HepG2 (cell line): ENCODE measurements at regions not wholly inside any gene's neighbourhood (a gene's known extent, or its start where the extent isn't known, plus 50 kb on each side); places are given as distances from the start of the nearest gene placed in this dataset.

Experiments used
- ATAC-seq: fragments of 200-7000 bp; cut with Tn5 transposase; 3 replicates; pipeline ENCODE4 v1.9.1; 2020; ENCODE audit warnings: mild to moderate bottlenecking, moderate library complexity
- BruUV-seq: library from RNA; stranded (reverse); fragments of 400-500 nt; replicated peaks from 2 replicates; lab custom pipeline; 2021; lab: Mats Ljungman, UMichigan
- CTCF ChIA-PET: fragments of 300-600 bp; formaldehyde crosslinking; extraction: SDS; loops from one replicate; lab custom pipeline; 2021; ENCODE audit warnings: low total read pairs, inconsistent platforms, low intra/inter-chr PET ratio; lab: Yijun Ruan, JAX
- POLR2A ChIA-PET: fragments of 350-600 bp; sonication (Branson Sonifier 250); formaldehyde crosslinking; loops from one replicate; lab custom pipeline; 2020; ENCODE audit warnings: antibody characterized with exemption, inconsistent platforms; lab: Yijun Ruan, JAX
- DNase-seq: peaks from one replicate; pipeline ENCODE4 v3.0.0-alpha.2; 2015; ENCODE audit warnings: low spot score
- FAIRE-seq: peaks from 3 replicates; lab custom pipeline; 2011; peaks lifted over from hg19 to GRCh38; lab: Jason Lieb, UNC
- H2AFZ ChIP-seq: one replicate; pipeline ENCODE4 v1.6.1; 2011; ENCODE audit warnings: low read length, inconsistent platforms
- H3K27ac ChIP-seq: fragments of 300-600 bp; 3 replicates; pipeline ENCODE4 v1.8.0; 2011; ENCODE audit warnings: mixed run types, mild to moderate bottlenecking, mixed read lengths, low read length, inconsistent platforms; ENCODE audit not compliant: insufficient read depth; ENCODE audit errors: extremely low read length
- H3K27me3 ChIP-seq, 2 experiments: fragments of 200-600 bp in 1 of 2; 2 replicates in 1 of 2; 3 replicates in 1 of 2; pipeline versions ENCODE4 v1.6.0 to v1.8.0; 2011; ENCODE audit warnings: low read length in 2 of 2, mild to moderate bottlenecking in 2 of 2, moderate library complexity in 2 of 2, inconsistent platforms in 1 of 2; ENCODE audit not compliant: insufficient read depth in 2 of 2, control insufficient read depth in 1 of 2
- H3K36me3 ChIP-seq, 2 experiments: fragments of 200-600 bp in 1 of 2; replicated peaks in 1 of 2; 2 replicates in 1 of 2; 3 replicates in 1 of 2; pipeline versions ENCODE4 v1.5.1 to v1.8.0; 2011; ENCODE audit warnings: low read length in 2 of 2, inconsistent platforms in 1 of 2; ENCODE audit not compliant: insufficient read depth in 2 of 2, control insufficient read depth in 1 of 2
- H3K4me1 ChIP-seq: 2 replicates; pipeline ENCODE4 v1.5.1; 2012; ENCODE audit warnings: low read length, inconsistent platforms; ENCODE audit not compliant: insufficient read depth
- H3K4me2 ChIP-seq: 2 replicates; pipeline ENCODE4 v1.6.0; 2011; ENCODE audit warnings: low read depth, low read length, inconsistent platforms
- H3K4me3 ChIP-seq, 3 experiments: fragments of 200-600 bp in 1 of 3; sonication (generic), shearing (Covaris generic) in 1 of 3; replicated peaks in 1 of 3; 2 replicates each; pipeline ENCODE4 v1.5.1; 2011 to 2016; ENCODE audit warnings: low read length in 3 of 3, inconsistent platforms in 2 of 3, low read depth in 2 of 3, mild to moderate bottlenecking in 2 of 3, control low read depth in 1 of 3, mixed read lengths in 1 of 3; ENCODE audit not compliant: insufficient read depth in 1 of 3
- H3K79me2 ChIP-seq: one replicate; pipeline ENCODE4 v1.6.1; 2011; ENCODE audit warnings: low read length, inconsistent platforms; ENCODE audit not compliant: insufficient read depth
- H3K9ac ChIP-seq: 2 replicates; pipeline ENCODE4 v1.6.0; 2011; ENCODE audit warnings: mild to moderate bottlenecking, low read depth, low read length, inconsistent platforms; ENCODE audit not compliant: insufficient read depth
- H3K9me3 ChIP-seq: 2 replicates; pipeline ENCODE4 v1.5.1; 2012; ENCODE audit warnings: mild to moderate bottlenecking, low read length
- H4K20me1 ChIP-seq: 2 replicates; pipeline ENCODE4 v1.6.0; 2011; ENCODE audit warnings: inconsistent platforms, mild to moderate bottlenecking, low read length, moderate library complexity; ENCODE audit not compliant: insufficient read depth
- BORCS8-MEF2B ChIP-seq: sonication (generic); formaldehyde crosslinking; IDR thresholded peaks from 2 replicates; pipeline ENCODE4 v1.8.0; 2022; ENCODE audit warnings: mild to moderate bottlenecking, missing genetic modification reagents
- CREB1 ChIP-seq, 2 experiments: fragments of 450-650 bp in 1 of 2; IDR thresholded peaks; 2 replicates each; pipeline ENCODE4 v1.6.1; 2016 to 2017; ENCODE audit warnings: control low read depth in 1 of 2, mild to moderate bottlenecking in 1 of 2, missing compliant biosample characterization in 1 of 2, missing genetic modification characterization in 1 of 2
- ELF1 ChIP-seq: sonication (generic); formaldehyde crosslinking; IDR thresholded peaks from 2 replicates; pipeline ENCODE4 v1.4.0; 2020; ENCODE audit warnings: missing genetic modification reagents
- ELK4 ChIP-seq: sonication (generic); formaldehyde crosslinking; IDR thresholded peaks from 2 replicates; pipeline ENCODE4 v1.9.0; 2021; ENCODE audit warnings: missing genetic modification reagents, borderline replicate concordance
- FOXK1 ChIP-seq: sonication (generic); formaldehyde crosslinking; IDR thresholded peaks from 2 replicates; pipeline ENCODE4 v1.4.0; 2020; ENCODE audit warnings: low read depth, missing genetic modification reagents, borderline replicate concordance
- FOXP4 ChIP-seq: sonication (generic); formaldehyde crosslinking; IDR thresholded peaks from 2 replicates; pipeline ENCODE4 v1.4.0; 2020; ENCODE audit warnings: missing genetic modification reagents
- KMT2B ChIP-seq: IDR thresholded peaks from 2 replicates; pipeline ENCODE4 v1.6.1; 2016; ENCODE audit warnings: missing genetic modification reagents, missing compliant biosample characterization
- THRA ChIP-seq: sonication (generic); formaldehyde crosslinking; IDR thresholded peaks from 2 replicates; pipeline ENCODE4 v1.4.0; 2020; ENCODE audit warnings: missing genetic modification reagents, borderline replicate concordance
- ZBTB43 ChIP-seq: sonication (generic); formaldehyde crosslinking; conservative IDR thresholded peaks from 2 replicates; pipeline ENCODE4 v1.4.0; 2020; ENCODE audit warnings: missing genetic modification reagents
- ZNF367 ChIP-seq: sonication (generic); formaldehyde crosslinking; IDR thresholded peaks from 2 replicates; pipeline ENCODE4 v1.4.0; 2020; ENCODE audit warnings: missing genetic modification reagents, borderline replicate concordance
- ZNF615 ChIP-seq: sonication (generic); formaldehyde crosslinking; IDR thresholded peaks from 2 replicates; pipeline ENCODE4 v1.5.0; 2020; ENCODE audit warnings: mild to moderate bottlenecking, missing genetic modification reagents, borderline replicate concordance
- ZNF629 ChIP-seq: sonication (generic); formaldehyde crosslinking; conservative IDR thresholded peaks from 2 replicates; pipeline ENCODE4 v1.5.0; 2020; ENCODE audit warnings: missing genetic modification reagents
- WGBS: methylation state at CpG from one replicate; pipeline ENCODE4 v1.1.6; 2017; ENCODE audit warnings: low lambda C conversion rate; 5-methylcytosine and 5-hydroxymethylcytosine counted together
- in situ Hi-C: cut with HindIII; loops from 2 replicates; pipeline ENCODE4 v1.10.0; 2017; ENCODE audit warnings: low pct_unique_long_range_greater_than_20kb; ENCODE audit not compliant: extremely low pct_ligation_motif_present
- intact Hi-C: fragments of 100-400 bp; cut with micrococcal nuclease; formaldehyde crosslinking; loops from one replicate; pipeline ENCODE4 v1.10.0; 2022; ENCODE audit not compliant: unreplicated experiment

GRCh38 chr20:12063106-12063684, 145.5 kb downstream of the BTBD3 start:
- Histone ChIP-seq H3K36me3 (no peaks in the 10 kb centered on the region), H3K4me3 (no peak overlapping the region), H4K20me1 (no peaks in the 10 kb centered on the region), H3K79me2 (no peaks in the 10 kb centered on the region), H2AFZ (no peak overlapping the region), H3K9me3 (no peaks in the 10 kb centered on the region), H3K4me1 (no peaks in the 10 kb centered on the region), H3K27ac (no peak overlapping the region), H3K9ac (no peak overlapping the region), H3K27me3 (no peaks in the 10 kb centered on the region; a peak in 1 of 5 replicates), H3K4me2 (no peak overlapping the region)
- ChIA-PET POLR2A (no interaction called here), CTCF (no interaction called here)
- intact Hi-C loops (no loop called here), in situ Hi-C loops (no loop called here)
- WGBS = 0% methylated on average over 1 of the region's 1 CpG
- no TSS peak for BruUV-seq
- peak; percentile 15; the same call in 1 of the 2 replicates for TF ChIP-seq CREB1 (IDR thresholded peaks at IDR 0.05)
- TF ChIP-seq CREB1 (CRISPR knock-in tag; IDR thresholded peaks at IDR 0.05) = no peak
- TF ChIP-seq THRA (CRISPR knock-in tag) = no peak
- DNase-seq (no peak), FAIRE-seq (no peak), ATAC-seq (no peak)

- intact Hi-C loops = no loop called here
- H4K20me1 ChIP-seq = no peaks in the 10 kb centered on the region
- H3K27me3 ChIP-seq = no peaks in the 10 kb centered on the region; a peak in 1 of 5 replicates
- no peak overlapping the region for H3K27ac ChIP-seq
- ATAC-seq = no peak
- BruUV-seq = no TSS peak
- no peak overlapping the region for H2AFZ ChIP-seq
- H3K4me3 ChIP-seq = no peak overlapping the region
- no peaks in the 10 kb centered on the region for H3K36me3 ChIP-seq
- CTCF ChIA-PET = no interaction called here
- H3K4me1 ChIP-seq = no peaks in the 10 kb centered on the region
- in situ Hi-C loops = no loop called here
- H3K4me2 ChIP-seq = no peak overlapping the region
- DNase-seq = no peak
- POLR2A ChIA-PET = no interaction called here
- no peak overlapping the region for H3K9ac ChIP-seq
- no peaks in the 10 kb centered on the region for H3K79me2 ChIP-seq
- 3% methylated on average over 5 of the region's 5 CpGs for WGBS
- H3K9me3 ChIP-seq = no peaks in the 10 kb centered on the region
- no peak for FAIRE-seq
- no peak for TF ChIP-seq ZNF615
- TF ChIP-seq ELK4 (CRISPR knock-in tag) = no peak
- TF ChIP-seq KMT2B (CRISPR knock-in tag) = no peak
- TF ChIP-seq ZNF629 (CRISPR knock-in tag) = no peak
- TF ChIP-seq FOXK1 = no peak
- TF ChIP-seq ELF1 = no peak
- TF ChIP-seq FOXP4 (CRISPR knock-in tag) = no peak
- TF ChIP-seq BORCS8-MEF2B (CRISPR knock-in tag) = no peak
- TF ChIP-seq ZNF367 = no peak
- no peak for TF ChIP-seq ZBTB43 (CRISPR knock-in tag)
These were observed 146.8 kb downstream of the BTBD3 start for GRCh38 chr20:12064540-12064939.
